Caki2 (cell line): ENCODE measurements at regions not wholly inside any gene's neighbourhood (a gene's known extent, or its start where the extent isn't known, plus 50 kb on each side); places are given as distances from the start of the nearest gene placed in this dataset.
A peak's percentile ranks its signal among the peaks of the same experiment; 100 is the strongest.
"Not testable (repeated sequence)": the region's sequence is repeated elsewhere in the genome, so short reads cannot be mapped to it uniquely, and the experiment has no call there.

ENCODE experiments used
- DNase-seq: peaks from one replicate; pipeline ENCODE4 v3.0.0-alpha.2; 2015; ENCODE audit warnings: low read depth
- in situ Hi-C: cut with HindIII; loops from 2 replicates; pipeline ENCODE4 v1.10.0; 2016; ENCODE audit warnings: low sequenced_read_pairs, low pct_unique_long_range_greater_than_20kb, mixed read lengths

DNA sequence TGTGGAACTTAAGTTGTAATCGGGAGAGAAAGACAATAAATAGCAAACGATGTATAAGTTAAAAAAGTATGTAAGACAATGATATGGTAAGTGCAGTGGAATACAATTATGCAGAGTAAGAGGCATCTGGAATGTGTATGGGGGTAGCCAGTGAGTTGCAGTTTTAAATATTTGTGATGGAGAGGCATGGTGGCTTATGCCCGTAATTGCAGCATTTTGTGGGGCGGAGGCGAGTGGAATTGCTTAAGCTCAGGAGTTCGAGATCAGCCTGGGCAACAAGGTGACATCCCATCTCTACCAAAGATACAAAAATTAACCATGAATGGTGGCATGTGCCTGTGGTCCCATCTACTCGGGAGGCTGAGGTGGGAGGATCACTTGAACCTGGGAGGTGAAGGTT is 52.5 kb upstream of the WDFY3 start:
- in situ Hi-C loops: no loop called here
- no peak for DNase-seq

- in situ Hi-C loops: no loop called here
Measured at GRCh38 chr4:85019411-85019810, 52.9 kb upstream of the WDFY3 start.

GRCh38 chr4:85024671-85025070 is 58.2 kb upstream of the WDFY3 start:
- in situ Hi-C loops: no loop called here
- DNase-seq: no peak

More at GRCh38 chr4:85019411-85019810, 52.9 kb upstream of the WDFY3 start:
- no peak for DNase-seq

DNA sequence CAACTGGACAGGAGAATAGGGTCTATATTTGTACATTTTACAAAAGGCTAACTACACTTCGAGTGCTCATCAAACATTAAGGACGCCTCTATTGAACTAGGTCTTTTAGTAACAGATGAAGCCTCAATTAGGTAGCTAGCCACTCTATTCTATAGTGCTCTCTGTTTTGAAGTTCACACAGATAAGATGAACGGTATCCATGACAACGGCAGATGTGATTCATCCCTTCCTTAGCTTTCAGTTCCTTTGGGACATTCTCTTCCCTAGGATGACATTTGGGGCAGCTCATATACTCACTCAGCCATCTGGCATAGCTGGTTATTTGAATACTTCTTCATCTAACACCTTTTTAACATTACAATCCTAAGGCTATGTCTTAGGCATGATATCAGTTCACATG is 62.4 kb upstream of the WDFY3 start:
- in situ Hi-C loops: no loop called here
- DNase-seq: no peak

DNA sequence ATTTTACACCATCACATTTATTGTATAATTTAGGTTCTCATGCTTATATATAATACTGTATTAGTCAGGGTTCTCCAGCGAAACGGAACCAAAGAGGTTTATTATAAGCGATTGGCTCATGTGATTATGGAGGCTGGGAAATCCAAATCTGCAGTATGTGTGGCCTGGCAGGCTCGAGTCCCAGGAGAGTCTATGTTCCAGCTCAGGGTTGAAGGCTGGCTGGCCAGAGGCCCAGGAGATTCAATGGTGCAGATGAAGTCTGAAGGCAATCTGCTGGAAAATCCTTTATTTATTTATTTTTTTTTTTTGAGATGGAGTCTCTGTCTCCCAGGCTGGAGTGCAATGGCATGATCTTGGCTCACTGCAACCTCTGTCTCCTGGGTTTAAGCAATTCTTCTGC is 63.0 kb upstream of the WDFY3 start:
- no peak for DNase-seq
- in situ Hi-C loops: no loop called here

DNA sequence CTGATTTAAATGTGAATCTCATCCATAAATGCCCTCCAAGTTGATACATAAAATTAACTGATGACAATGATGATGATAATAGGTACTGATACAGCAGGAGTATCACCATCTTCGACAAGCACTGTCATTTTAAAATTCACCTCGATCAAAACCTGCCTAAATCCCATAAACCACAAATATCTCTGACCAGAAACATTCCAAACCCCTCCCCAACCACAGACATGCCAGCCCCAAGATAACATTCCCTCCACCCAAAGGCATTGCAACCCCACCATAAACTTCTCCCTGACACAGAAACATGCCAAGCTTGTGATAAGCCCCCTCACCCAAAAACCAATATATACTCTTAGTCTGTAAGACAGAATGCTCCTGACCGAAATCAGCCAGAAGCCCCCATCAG is 63.7 kb upstream of the WDFY3 start:
- no peak for DNase-seq
- in situ Hi-C loops: no loop called here

GRCh38 chr4:85033838-85034237 is 67.3 kb upstream of the WDFY3 start:
- DNase-seq, in situ Hi-C loops: not testable (repeated sequence)

- in situ Hi-C loops: no loop called here
- DNase-seq: peak; percentile 3
Measured at GRCh38 chr4:85039526-85039925, 73.0 kb upstream of the WDFY3 start.

DNA sequence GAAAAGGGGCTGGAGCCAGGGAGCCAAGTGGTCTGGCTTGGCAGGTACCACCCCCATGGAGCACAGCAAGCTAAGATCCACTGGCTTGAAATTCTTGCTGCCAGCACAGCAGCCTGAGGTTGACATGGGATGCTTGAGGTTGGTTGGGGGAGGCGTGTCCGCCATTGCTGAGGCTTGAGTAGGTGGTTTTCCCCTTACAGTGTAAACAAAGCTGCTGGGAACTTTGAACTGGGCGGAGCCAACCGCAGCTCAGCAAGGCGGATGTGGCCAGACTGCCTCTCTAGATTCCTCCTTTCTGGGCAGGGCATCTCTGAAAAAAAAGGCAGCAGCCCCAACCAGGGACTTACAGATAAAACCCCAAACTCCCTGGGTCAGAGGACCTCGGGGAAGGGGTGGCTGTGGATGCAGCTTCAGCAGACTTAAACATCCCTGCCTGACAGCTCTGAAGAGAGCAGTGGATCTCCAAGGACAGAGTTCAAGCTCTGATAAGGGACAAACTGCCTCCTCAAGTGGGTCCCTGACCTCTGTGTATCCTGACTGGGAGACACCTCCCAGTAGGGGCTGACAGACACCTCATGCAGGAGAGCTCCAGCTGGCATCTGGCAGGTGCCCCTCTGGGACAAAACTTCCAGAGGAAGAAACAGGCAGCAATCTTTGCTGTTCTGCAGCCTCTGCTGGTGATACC is 77.5 kb upstream of the WDFY3 start:
- in situ Hi-C loops: not testable (repeated sequence)
- peak; percentile 41 for DNase-seq

DNA sequence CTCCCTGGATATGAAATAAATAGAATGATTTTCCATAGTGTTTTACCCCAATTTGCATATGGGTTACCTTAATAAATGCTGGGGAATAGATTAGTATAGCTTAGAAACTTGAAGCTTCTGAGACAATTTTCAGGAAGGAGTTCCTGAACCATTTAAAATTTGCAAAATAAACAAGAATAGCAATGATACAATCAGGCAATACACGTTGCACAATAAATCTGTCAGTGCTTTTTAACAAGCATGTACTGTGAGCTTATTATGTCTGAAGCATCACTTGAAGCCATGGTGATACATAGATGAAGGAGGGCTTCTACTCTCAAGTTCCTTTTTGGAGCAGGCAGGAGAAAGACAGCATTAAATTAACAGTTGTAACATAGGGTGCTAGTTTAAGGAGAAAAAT is 84.2 kb upstream of the WDFY3 start:
- in situ Hi-C loops: no loop called here

DNA sequence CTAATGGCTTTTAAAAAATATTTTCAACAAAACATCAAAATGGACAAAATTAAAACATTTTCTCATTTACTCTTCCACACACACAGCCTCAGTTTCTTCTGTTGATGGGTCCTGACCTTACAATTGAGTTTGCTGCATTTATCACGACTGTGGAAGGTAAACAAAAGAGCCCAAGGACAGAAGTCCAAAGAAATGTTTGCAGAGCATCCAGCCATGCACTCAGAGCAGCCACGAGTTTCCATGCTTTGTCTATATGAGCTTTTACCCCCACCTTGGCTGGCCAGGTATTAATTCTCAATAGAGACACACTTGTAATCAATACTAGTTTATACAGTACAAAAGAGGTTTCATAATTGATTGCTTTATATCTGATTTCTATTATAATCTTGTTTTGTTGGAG is 85.0 kb upstream of the WDFY3 start:
- no peak for DNase-seq
- in situ Hi-C loops: no loop called here

More for the DNA sequence above, 84.2 kb upstream of the WDFY3 start:
- DNase-seq: no peak

GRCh38 chr4:85054925-85055324 is 88.4 kb upstream of the WDFY3 start:
- DNase-seq, in situ Hi-C loops: not testable (repeated sequence)

DNA sequence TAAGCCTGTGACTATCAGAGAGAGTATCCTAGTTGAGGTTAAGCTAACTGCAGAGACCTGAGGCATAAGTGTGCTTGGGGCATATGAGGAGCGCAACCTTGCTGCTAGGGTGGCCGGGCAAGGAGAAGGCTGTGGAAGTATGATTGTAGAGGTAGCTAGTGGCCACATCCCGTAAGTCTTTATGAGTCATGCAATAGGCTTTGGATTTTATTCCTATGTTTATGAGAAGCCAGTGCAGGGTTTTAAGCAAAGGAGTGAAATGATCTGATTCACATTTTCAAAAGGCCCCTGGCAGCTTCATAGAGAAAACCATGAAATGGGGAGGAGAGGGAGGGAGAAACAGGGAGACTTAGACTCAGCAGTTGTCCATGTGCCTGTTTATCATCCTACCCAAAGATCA is 92.1 kb upstream of the WDFY3 start:
- in situ Hi-C loops: no loop called here
- no peak for DNase-seq

GRCh38 chr4:85061974-85062373 is 95.5 kb upstream of the WDFY3 start:
- in situ Hi-C loops: no loop called here
- no peak for DNase-seq

DNA sequence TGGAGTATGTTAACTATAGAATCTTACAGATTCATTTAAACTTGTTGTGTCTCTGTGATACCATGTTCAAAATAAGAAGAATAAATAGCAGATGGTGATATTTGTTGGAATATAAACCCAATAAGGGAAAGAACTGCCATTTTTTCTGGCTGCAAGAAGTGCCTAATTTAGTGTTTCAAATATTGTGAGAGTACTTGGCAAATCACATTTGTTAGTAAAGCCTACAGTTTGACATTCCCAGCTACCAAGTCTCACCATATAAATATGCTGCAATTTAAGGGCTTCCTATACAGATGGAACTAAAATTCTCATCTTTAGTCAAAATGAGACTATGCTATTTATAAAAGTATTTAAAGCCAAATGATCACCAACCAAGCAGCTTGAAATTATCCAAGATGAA is 96.0 kb upstream of the WDFY3 start:
- DNase-seq: no peak

GRCh38 chr4:85067342-85067741 is 100.9 kb upstream of the WDFY3 start:
- in situ Hi-C loops: no loop called here
- DNase-seq: no peak

More for the DNA sequence above, 96.0 kb upstream of the WDFY3 start:
- in situ Hi-C loops: no loop called here

- no peak for DNase-seq
- in situ Hi-C loops: no loop called here
Measured at GRCh38 chr4:85078016-85078415, 111.5 kb upstream of the WDFY3 start.

DNA sequence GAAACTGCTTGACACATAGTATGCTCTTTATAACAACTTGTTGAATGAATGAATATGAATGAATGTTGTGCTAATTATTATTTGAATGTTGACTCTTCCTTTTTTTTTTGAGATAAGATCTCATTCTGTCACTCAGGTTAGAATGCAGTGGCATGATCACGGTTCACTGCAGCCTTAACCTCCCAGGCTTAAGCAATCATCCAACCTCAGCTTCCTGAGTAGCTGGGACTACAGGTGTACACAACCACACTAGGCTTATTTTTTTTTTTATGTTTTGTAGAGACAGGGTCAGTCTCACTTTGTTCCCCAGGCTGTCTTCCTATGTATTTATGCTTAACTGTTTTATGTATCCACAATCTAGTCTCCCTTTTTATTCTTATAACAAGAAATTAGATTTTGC is 114.7 kb upstream of the WDFY3 start:
- in situ Hi-C loops: no loop called here
- DNase-seq: no peak

DNA sequence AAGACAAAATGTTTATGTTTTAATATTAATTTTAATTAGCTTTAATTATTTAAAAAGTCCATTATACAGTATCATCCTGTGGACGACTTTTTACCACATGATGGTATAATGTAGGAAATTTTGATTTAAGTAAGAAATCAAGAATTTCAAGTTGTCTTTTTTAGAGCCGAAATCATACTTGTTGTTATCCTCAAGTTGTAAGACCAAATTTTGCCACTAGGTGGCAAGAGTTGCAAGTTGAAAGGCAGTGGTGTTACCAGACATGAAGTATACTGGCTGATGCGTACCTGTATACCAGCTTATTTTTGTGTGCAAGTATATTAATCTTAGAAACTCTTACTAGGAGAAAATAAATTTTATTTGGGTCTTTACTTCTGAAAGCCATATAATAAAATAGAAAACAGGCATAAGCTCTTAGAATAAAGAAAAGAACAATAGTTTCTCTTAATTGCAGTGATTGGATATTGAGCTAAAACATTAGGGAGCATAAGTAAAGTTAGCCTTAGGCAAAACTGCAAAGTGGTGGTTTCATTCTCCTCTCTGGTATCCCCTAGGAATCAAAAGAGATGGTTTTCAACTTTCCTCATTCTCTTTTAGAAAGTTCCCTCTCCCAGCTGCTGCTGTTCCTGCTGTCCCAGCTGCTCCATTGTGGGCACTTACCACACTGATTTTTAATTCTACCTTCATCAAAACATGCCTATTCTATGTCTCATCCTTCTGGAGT is 118.0 kb upstream of the WDFY3 start:
- in situ Hi-C loops: no loop called here
- peak; percentile 12 for DNase-seq

DNA sequence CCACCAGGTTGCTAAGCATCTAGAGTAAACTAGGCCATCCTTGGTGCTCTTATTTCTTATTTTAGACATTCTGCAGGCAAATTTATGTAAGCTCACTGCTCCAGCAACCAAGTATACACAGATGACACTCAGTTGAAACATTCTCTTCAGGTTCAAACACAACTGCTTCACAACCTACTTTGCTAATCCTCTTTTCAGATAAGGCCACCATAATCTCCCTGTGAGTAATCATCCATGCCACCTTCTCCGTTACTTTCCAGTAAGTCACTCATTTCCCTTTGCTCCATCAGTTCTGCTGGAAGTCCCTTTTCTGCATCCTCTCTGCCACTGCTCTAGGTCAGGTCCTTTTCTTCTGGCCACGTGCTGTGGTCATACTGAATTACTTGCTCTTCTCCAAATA is 120.2 kb upstream of the WDFY3 start:
- no peak for DNase-seq
- in situ Hi-C loops: no loop called here
